K562 (cell line): ENCODE measurements at regions not wholly inside any gene's neighbourhood (a gene's known extent, or its start where the extent isn't known, plus 50 kb on each side); places are given as distances from the start of the nearest gene placed in this dataset.

ENCODE experiments used
- ATAC-seq: fragments of 200-7000 bp; cut with Tn5 transposase; 3 replicates; pipeline ENCODE4 v1.9.1; 2020; ENCODE audit warnings: moderate library complexity
- BruUV-seq: library from RNA; stranded (reverse); fragments of 400-500 nt; replicated peaks from 2 replicates; lab custom pipeline; 2021; lab: Mats Ljungman, UMichigan
- CTCF ChIA-PET: fragments of 300-600 bp; formaldehyde crosslinking; extraction: SDS; loops from one replicate; lab custom pipeline; 2021; ENCODE audit warnings: low intra/inter-chr PET ratio; lab: Yijun Ruan, JAX
- POLR2A ChIA-PET: fragments of 300-600, 350-650 bp; sonication (Branson Sonifier 250); formaldehyde crosslinking; extraction: SDS; loops from one replicate; lab custom pipeline; 2021; ENCODE audit warnings: antibody characterized with exemption, inconsistent platforms; lab: Yijun Ruan, JAX
- DNase-seq, 4 experiments: peaks; one replicate each; pipeline versions ENCODE4 v3.0.0 to v3.0.0-alpha.2; 2011 to 2018; ENCODE audit warnings: low spot score in 3 of 4, mixed read lengths in 3 of 4; ENCODE audit errors: extremely low read depth in 1 of 4
- FAIRE-seq: peaks from 2 replicates; lab custom pipeline; 2011; peaks lifted over from hg19 to GRCh38; lab: Jason Lieb, UNC
- H2AFZ ChIP-seq: 2 replicates; pipeline ENCODE4 v1.6.0; 2011; ENCODE audit warnings: low read depth, low read length, control low read depth, inconsistent platforms
- H3K27ac ChIP-seq: fragments of 200-600 bp; 3 replicates; pipeline ENCODE4 v1.8.0; 2011; ENCODE audit warnings: low read depth, mild to moderate bottlenecking, control low read depth, inconsistent platforms, low read length, moderate library complexity, mixed read lengths; ENCODE audit errors: extremely low read depth
- H3K27me3 ChIP-seq, 2 experiments: fragments of 300-600 bp in 1 of 2; 2 replicates in 1 of 2; 3 replicates in 1 of 2; pipeline versions ENCODE4 v1.6.0 to v1.8.0; 2011; ENCODE audit warnings: inconsistent platforms in 2 of 2, low read length in 2 of 2, mild to moderate bottlenecking in 1 of 2, mixed read lengths in 1 of 2, moderate library complexity in 1 of 2; ENCODE audit not compliant: control insufficient read depth in 2 of 2, insufficient read depth in 2 of 2
- H3K36me3 ChIP-seq: fragments of 300-600 bp; 3 replicates; pipeline ENCODE4 v1.8.0; 2011; ENCODE audit warnings: mild to moderate bottlenecking, low read length, inconsistent platforms; ENCODE audit not compliant: control insufficient read depth, insufficient read depth
- H3K4me1 ChIP-seq, 2 experiments: fragments of 200-600 bp in 1 of 2; replicated peaks in 1 of 2; 2 replicates in 1 of 2; 3 replicates in 1 of 2; pipeline versions ENCODE4 v1.5.1 to v1.8.0; 2011; ENCODE audit warnings: inconsistent platforms in 2 of 2, low read length in 2 of 2, mild to moderate bottlenecking in 1 of 2, mixed read lengths in 1 of 2, moderate library complexity in 1 of 2; ENCODE audit not compliant: control insufficient read depth in 2 of 2, insufficient read depth in 2 of 2
- H3K4me2 ChIP-seq: 2 replicates; pipeline ENCODE4 v1.6.1; 2011; ENCODE audit warnings: low read length, control low read depth, inconsistent platforms, mixed read lengths; ENCODE audit not compliant: insufficient read depth
- H3K4me3 ChIP-seq: fragments of 200-600 bp; sonication (generic), shearing (Covaris generic); 2 replicates; pipeline ENCODE4 v1.5.1; 2016; ENCODE audit warnings: control low read depth, inconsistent platforms
- H3K79me2 ChIP-seq: fragments of 200-600 bp; 3 replicates; pipeline ENCODE4 v1.8.0; 2011; ENCODE audit warnings: low read length, inconsistent platforms; ENCODE audit not compliant: control insufficient read depth, insufficient read depth
- H3K9ac ChIP-seq, 2 experiments: 2 replicates each; pipeline versions ENCODE4 v1.6.0 to v1.6.1; 2011; ENCODE audit warnings: low read depth in 2 of 2, low read length in 2 of 2, control low read depth in 1 of 2, inconsistent platforms in 1 of 2, mild to moderate bottlenecking in 1 of 2, mixed read lengths in 1 of 2; ENCODE audit not compliant: insufficient read depth in 1 of 2
- H3K9me1 ChIP-seq: one replicate; pipeline ENCODE4 v1.6.0; 2011; ENCODE audit warnings: inconsistent platforms, mild to moderate bottlenecking, low read length, moderate library complexity; ENCODE audit not compliant: control insufficient read depth, insufficient read depth
- H3K9me3 ChIP-seq: replicated peaks from 2 replicates; pipeline ENCODE4 v1.5.1; 2011; ENCODE audit warnings: low read depth, low read length, inconsistent platforms; ENCODE audit not compliant: control insufficient read depth, insufficient read depth
- H4K20me1 ChIP-seq: replicated peaks from 2 replicates; pipeline ENCODE4 v1.6.1; 2011; ENCODE audit warnings: low read length, inconsistent platforms, mixed read lengths; ENCODE audit not compliant: control insufficient read depth, insufficient read depth
- HMBOX1 ChIP-seq: sonication (generic); IDR thresholded peaks from 2 replicates; pipeline ENCODE4 v1.6.1; 2016
- IRF2 ChIP-seq: sonication (generic); formaldehyde crosslinking; IDR thresholded peaks from 2 replicates; pipeline ENCODE4 v1.8.1; 2022; ENCODE audit warnings: mild to moderate bottlenecking, missing genetic modification reagents
- MTA3 ChIP-seq: fragments of 450-650 bp; formaldehyde crosslinking; IDR thresholded peaks from 2 replicates; pipeline ENCODE4 v1.6.1; 2017; ENCODE audit warnings: mild to moderate bottlenecking, borderline replicate concordance
- POLR2AphosphoS5 ChIP-seq: IDR thresholded peaks from 2 replicates; pipeline ENCODE4 v1.6.1; 2011; ENCODE audit warnings: mild to moderate bottlenecking, low read depth, low read length, moderate library complexity; ENCODE audit not compliant: control insufficient read depth, insufficient read depth
- ZNF280B ChIP-seq: fragments of 250-450 bp; sonication (Bioruptor Pico); IDR thresholded peaks from 2 replicates; pipeline ENCODE4 v1.5.1; 2021; ENCODE audit warnings: mild to moderate bottlenecking
- WGBS: fragments of 100-300 bp; shearing (Covaris generic); methylation state at CpG from one replicate; pipeline ENCODE4 v1.1.6; 2016; ENCODE audit warnings: low coverage, mixed read lengths; ENCODE audit not compliant: insufficient coverage; ENCODE audit errors: missing lambda C conversion rate; 5-methylcytosine and 5-hydroxymethylcytosine counted together
- in situ Hi-C: fragments of 300-500 bp; cut with MboI; formaldehyde crosslinking; loops from 4 replicates; pipeline ENCODE4 v1.15.0; 2018; ENCODE audit warnings: inconsistent platforms, mixed read lengths
- intact Hi-C: fragments of 100-400 bp; cut with micrococcal nuclease; formaldehyde crosslinking; loops from 2 replicates; pipeline ENCODE4 v1.14.2; 2022

GRCh38 chr4:165724786-165725185 lies 148.3 kb upstream of the TLL1 start:
- Histone ChIP-seq H3K9ac (no peak overlapping the region), H3K9me3 (no peaks in the 10 kb centered on the region), H3K36me3 (no peaks in the 10 kb centered on the region), H3K4me3 (no peak overlapping the region), H2AFZ (no peak overlapping the region)
- FAIRE-seq = no peak
- BruUV-seq = no TSS peak
- intact Hi-C loops = no loop called here
- WGBS = 0% methylated on average over 2 of the region's 2 CpGs
- no peak for TF ChIP-seq MTA3
- TF ChIP-seq HMBOX1 = no peak
- TF ChIP-seq POLR2AphosphoS5 = no peak
- TF ChIP-seq IRF2 (CRISPR knock-in tag) = no peak
- TF ChIP-seq ZNF280B = no peak
- TF ChIP-seq, all 486 proteins: peak for 0
- Histone ChIP-seq H4K20me1 (no peaks in the 10 kb centered on the region), H3K27me3 (no peaks in the 10 kb centered on the region), H3K27ac (no peak overlapping the region), H3K4me2 (no peak overlapping the region), H3K4me1 (no peaks in the 10 kb centered on the region), H3K79me2 (no peaks in the 10 kb centered on the region), H3K9me1 (no peaks in the 10 kb centered on the region)
- DNase-seq (no peak), ATAC-seq (no peak)
- ChIA-PET POLR2A (no interaction called here), CTCF (no interaction called here)
- in situ Hi-C loops = no loop called here
